NT2/D1 (cell line): ENCODE measurements at regions not wholly inside any gene's neighbourhood (a gene's known extent, or its start where the extent isn't known, plus 50 kb on each side); places are given as distances from the start of the nearest gene placed in this dataset.
"Not testable (repeated sequence)": the region's sequence is repeated elsewhere in the genome, so short reads cannot be mapped to it uniquely, and the experiment has no call there.

Source experiments
- DNase-seq: peaks from one replicate; pipeline ENCODE4 v3.0.0-alpha.2; 2011; ENCODE audit warnings: low read depth, low spot score
- H3K27me3 ChIP-seq: 2 replicates; pipeline ENCODE4 v1.6.0; 2011; ENCODE audit warnings: mild to moderate bottlenecking; ENCODE audit not compliant: insufficient read length, insufficient read depth
- H3K36me3 ChIP-seq: 2 replicates; pipeline ENCODE4 v1.6.1; 2011; ENCODE audit warnings: mild to moderate bottlenecking, low read length, mixed read lengths; ENCODE audit not compliant: insufficient read depth, insufficient read length
- H3K4me1 ChIP-seq: 2 replicates; pipeline ENCODE4 v1.5.1; 2011; ENCODE audit not compliant: insufficient read depth, insufficient read length
- H3K4me3 ChIP-seq: 2 replicates; pipeline ENCODE4 v1.5.1; 2011; ENCODE audit warnings: low read depth; ENCODE audit not compliant: insufficient read length
- H3K9ac ChIP-seq: 2 replicates; pipeline ENCODE4 v1.6.0; 2011; ENCODE audit warnings: low read depth; ENCODE audit not compliant: insufficient read length
- H3K9me3 ChIP-seq: 2 replicates; pipeline ENCODE4 v1.5.1; 2011; ENCODE audit warnings: mild to moderate bottlenecking, low read length; ENCODE audit not compliant: insufficient read depth
- SUZ12 ChIP-seq: IDR thresholded peaks from 2 replicates; pipeline ENCODE4 v1.6.1; 2011; ENCODE audit not compliant: insufficient read length, insufficient read depth; ENCODE audit errors: extremely low read depth
- YY1 ChIP-seq: IDR thresholded peaks from 2 replicates; pipeline ENCODE4 v1.6.1; 2011; ENCODE audit not compliant: insufficient read length, insufficient read depth
- ZNF274 ChIP-seq: IDR thresholded peaks from 2 replicates; pipeline ENCODE4 v1.6.1; 2011; ENCODE audit warnings: mild to moderate bottlenecking, low read depth, low read length

DNA sequence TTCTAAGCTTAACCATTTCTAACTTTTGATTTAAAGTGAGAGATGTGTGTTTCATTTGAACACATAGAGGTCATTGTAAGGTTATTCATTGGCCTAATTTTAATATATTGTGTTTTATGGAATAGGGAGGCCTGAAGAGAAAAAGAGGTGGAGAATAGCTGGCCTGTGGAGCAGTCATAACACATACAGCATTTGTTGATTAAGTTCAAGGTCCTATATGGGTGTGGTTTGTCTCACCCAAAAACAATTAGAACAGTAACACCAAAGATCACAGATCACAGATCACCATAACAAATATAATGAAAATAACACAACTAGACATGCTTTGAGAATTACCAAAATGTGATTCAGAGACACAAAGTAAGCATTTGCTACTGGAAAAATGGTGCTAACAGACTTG lies 252.4 kb upstream of the SPOPL start:
- no peak overlapping the region for H3K4me3 ChIP-seq
- no peak for TF ChIP-seq YY1
- TF ChIP-seq SUZ12, result no peak
- TF ChIP-seq ZNF274, result no peak
- H3K9ac ChIP-seq, result no peak overlapping the region
- no peak for DNase-seq
- H3K4me1 ChIP-seq, result no peaks in the 10 kb centered on the region
- no peaks in the 10 kb centered on the region for H3K27me3 ChIP-seq
- no peaks in the 10 kb centered on the region for H3K36me3 ChIP-seq
- H3K9me3 ChIP-seq, result peaks cover 7% of the 10 kb centered on the region; the same call in 1 of the 2 replicates

DNA sequence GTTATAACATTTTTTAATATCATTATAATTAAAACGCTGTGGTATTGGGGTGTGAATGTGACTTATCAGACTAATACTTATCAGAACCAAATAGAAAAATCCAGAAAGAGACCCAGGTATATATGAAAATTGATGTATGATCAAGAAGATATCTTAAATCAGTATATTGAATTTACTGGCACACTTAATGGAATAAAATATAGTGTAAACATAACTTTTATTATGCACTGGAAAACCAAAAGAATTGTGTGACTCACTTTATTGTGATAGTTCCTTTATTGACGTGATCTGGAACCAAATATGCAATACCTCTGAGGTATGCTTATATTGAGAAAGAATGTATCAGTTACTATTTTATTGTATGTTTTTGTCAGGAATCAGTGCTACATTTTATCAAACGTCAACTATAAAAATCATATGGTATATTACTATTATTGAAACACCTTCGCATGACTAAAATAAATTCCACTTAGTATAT lies 250.7 kb upstream of the SPOPL start:
- H3K4me1 ChIP-seq, H3K4me3 ChIP-seq, H3K9ac ChIP-seq, H3K36me3 ChIP-seq, H3K27me3 ChIP-seq, DNase-seq, H3K9me3 ChIP-seq: not testable (repeated sequence)

DNA sequence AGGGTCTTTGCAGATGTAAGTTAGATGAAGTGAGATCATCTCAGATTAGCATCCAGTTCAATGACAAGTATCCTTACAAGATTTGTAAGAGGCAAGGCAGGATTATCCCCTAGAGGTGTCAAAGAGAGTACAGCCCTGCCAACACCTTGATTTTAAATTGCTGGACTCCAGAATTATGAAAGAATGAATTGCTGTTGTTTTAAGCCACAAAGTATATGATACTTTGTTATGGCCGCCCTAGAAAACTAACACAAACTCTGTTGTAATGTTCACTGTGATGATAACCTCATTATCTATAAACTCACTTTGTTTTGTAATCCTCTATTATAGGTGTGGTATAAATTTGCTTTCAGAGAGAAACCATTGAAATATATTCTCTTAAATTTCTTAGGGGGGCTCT lies 249.0 kb upstream of the SPOPL start:
- Histone ChIP-seq H3K36me3 (no peaks in the 10 kb centered on the region), H3K4me3 (no peak overlapping the region), H3K9ac (no peak overlapping the region), H3K27me3 (no peaks in the 10 kb centered on the region), H3K4me1 (no peaks in the 10 kb centered on the region), H3K9me3 (peaks cover 9% of the 10 kb centered on the region; the same call in 1 of the 2 replicates)
- TF ChIP-seq YY1, result no peak
- no peak for TF ChIP-seq SUZ12
- no peak for TF ChIP-seq ZNF274
- DNase-seq, result no peak

DNA sequence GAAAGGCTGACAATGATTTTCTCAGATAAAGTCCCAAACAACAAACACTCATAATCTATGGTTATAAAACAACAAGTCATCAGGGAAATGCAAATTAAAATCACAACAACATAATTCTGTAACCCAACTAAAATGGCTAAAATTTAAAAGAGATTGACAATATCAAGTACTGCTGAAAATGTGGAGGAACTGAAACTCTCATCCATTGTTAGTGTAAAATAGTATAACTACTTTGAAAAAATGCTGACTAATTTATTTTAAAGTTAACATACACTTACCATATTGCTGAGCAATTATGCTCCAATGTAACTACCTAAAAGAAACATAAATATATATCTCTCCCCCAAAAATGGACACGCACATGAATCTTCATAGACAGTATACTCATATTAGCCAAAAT lies 245.9 kb upstream of the SPOPL start:
- no peak overlapping the region for H3K9ac ChIP-seq
- no peak overlapping the region for H3K4me3 ChIP-seq
- no peaks in the 10 kb centered on the region for H3K36me3 ChIP-seq
- H3K9me3 ChIP-seq, result peaks cover 9% of the 10 kb centered on the region; the same call in 1 of the 2 replicates
- no peaks in the 10 kb centered on the region for H3K27me3 ChIP-seq
- H3K4me1 ChIP-seq, result no peaks in the 10 kb centered on the region
- no peak for TF ChIP-seq YY1
- no peak for TF ChIP-seq ZNF274
- TF ChIP-seq SUZ12, result no peak
- no peak for DNase-seq

DNA sequence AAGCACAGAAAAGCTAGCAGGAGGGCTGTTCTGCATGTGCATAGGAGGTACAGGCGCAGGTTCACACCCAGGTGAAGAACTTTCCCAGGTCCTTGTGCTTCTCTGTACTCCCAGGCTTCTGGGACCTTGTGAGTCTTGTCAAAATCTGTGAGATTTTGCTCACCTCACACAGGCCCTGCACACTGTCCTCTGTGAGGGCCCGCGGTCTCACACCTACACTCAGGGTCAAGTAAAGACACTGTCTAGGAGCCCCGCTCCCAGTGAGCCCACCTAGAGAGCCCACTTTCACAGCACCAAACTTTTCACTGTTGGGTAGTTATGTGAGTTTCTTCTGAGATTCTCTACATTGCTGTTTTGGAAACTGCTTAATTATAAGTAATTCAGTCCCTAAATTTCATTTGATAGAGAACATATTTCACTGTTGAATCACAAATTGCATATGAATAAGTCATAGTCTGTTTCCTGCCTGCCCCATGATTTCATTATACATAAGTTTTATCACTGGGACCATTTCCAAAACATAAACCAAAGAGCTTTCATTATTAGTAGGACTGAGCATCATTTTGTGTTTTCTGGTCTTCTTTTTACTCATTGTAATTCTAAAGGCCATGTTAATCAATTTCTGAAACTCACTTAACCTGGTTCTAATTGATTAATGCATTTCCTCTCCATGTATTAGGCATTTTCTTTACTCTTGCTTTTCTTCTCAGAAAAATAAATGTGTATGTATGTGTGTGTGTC lies 234.2 kb upstream of the SPOPL start:
- no peak for TF ChIP-seq SUZ12
- no peak for TF ChIP-seq ZNF274
- TF ChIP-seq YY1, result no peak
- no peaks in the 10 kb centered on the region for H3K27me3 ChIP-seq
- no peak overlapping the region for H3K9ac ChIP-seq
- no peaks in the 10 kb centered on the region for H3K36me3 ChIP-seq
- no peak for DNase-seq
- H3K9me3 ChIP-seq, result peaks cover 14% of the 10 kb centered on the region; the same call in 1 of the 2 replicates
- H3K4me1 ChIP-seq, result no peaks in the 10 kb centered on the region
- H3K4me3 ChIP-seq, result no peak overlapping the region

DNA sequence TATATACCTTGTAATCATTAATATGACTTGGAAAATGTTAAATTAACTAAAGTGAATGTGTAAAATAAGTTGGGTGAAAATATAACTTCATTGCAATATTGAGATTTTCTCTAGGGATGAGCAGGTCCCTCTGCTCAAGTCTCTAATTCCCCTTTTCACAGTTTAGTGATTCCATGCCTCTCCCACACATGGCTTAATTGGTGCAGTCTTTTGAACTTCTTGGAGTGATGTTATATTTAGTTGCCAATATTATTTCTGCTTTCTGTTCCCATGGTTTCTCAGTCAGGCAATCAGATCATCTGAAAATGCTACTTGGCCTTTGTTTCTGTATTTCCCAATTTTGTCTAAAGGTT lies 233.7 kb upstream of the SPOPL start:
- TF ChIP-seq ZNF274 (no peak), SUZ12 (no peak), YY1 (no peak)
- H3K4me3 ChIP-seq, result no peak overlapping the region
- no peak overlapping the region for H3K9ac ChIP-seq
- peaks cover 9% of the 10 kb centered on the region; the same call in 1 of the 2 replicates for H3K9me3 ChIP-seq
- no peaks in the 10 kb centered on the region for H3K4me1 ChIP-seq
- no peak for DNase-seq
- H3K36me3 ChIP-seq, result no peaks in the 10 kb centered on the region
- H3K27me3 ChIP-seq, result no peaks in the 10 kb centered on the region

DNA sequence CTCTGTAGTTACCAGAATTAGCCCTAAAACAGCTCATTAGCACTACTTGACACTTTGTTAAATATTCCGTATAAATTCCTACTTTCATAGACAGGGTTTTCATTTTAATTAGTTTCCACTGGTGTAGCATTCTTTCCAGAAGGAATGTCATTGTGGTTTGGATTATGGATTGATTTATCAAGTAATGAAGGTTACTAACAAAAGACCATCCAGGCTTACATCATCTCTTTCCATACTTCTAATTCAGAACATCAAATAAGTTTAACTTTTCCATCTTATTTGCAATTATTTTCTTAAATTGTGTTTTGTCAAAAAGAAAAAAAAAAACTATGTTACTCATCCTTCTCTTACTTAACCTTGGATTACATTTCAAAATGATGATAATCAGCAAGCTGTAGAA lies 231.8 kb upstream of the SPOPL start:
- no peaks in the 10 kb centered on the region for H3K27me3 ChIP-seq
- no peak overlapping the region for H3K9ac ChIP-seq
- peaks cover 7% of the 10 kb centered on the region; the same call in 1 of the 2 replicates for H3K9me3 ChIP-seq
- H3K4me3 ChIP-seq, result no peak overlapping the region
- H3K4me1 ChIP-seq, result no peaks in the 10 kb centered on the region
- H3K36me3 ChIP-seq, result no peaks in the 10 kb centered on the region
- TF ChIP-seq SUZ12 (no peak), YY1 (no peak)
- no peak for DNase-seq

DNA sequence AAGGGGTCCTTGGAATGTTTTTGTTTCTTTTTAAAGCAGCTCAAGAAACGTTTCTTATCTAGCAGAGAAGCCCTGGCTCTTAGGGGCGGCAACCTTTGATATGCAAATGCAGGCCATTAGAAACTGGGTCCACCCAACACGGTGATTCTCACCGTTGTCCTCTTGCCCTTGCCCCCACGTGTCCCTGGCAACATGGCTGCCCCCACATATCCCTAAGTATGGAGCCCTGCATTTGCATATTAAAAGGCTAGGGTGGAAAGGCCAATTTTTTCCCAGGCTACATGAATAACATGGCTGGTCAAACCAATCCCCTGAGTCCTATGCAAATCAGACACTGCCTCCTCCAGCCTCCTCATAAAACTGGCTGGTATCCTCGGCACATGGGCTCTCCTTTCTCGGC lies 230.1 kb upstream of the SPOPL start:
- no peaks in the 10 kb centered on the region for H3K27me3 ChIP-seq
- peak; percentile 77 for DNase-seq
- H3K9me3 ChIP-seq, result peaks cover 7% of the 10 kb centered on the region; the same call in 1 of the 2 replicates
- H3K9ac ChIP-seq, result no peak overlapping the region
- TF ChIP-seq SUZ12, result no peak
- TF ChIP-seq YY1, result peak; percentile 51
- TF ChIP-seq ZNF274, result no peak
- H3K36me3 ChIP-seq, result no peaks in the 10 kb centered on the region
- no peak overlapping the region for H3K4me3 ChIP-seq
- H3K4me1 ChIP-seq, result peaks cover 3% of the 10 kb centered on the region
